ENCODE measurements at regions not wholly inside any gene's neighbourhood (a gene's known extent, or its start where the extent isn't known, plus 50 kb on each side); places are given as distances from the start of the nearest gene placed in this dataset.

GRCh38 chr2:160820691-160821090 is 327.1 kb upstream of the RBMS1 start:
- H3K4me3 ChIP-seq (ENCODE audit: control insufficient read depth in 2 of 3, extremely low read depth in 1 of 3, insufficient read depth in 2 of 3, low read depth in 1 of 3, low read length in 3 of 3) = no peak overlapping the region

GRCh38 chr2:160822006-160822405 is 328.4 kb upstream of the RBMS1 start:
- no peak for FAIRE-seq
- no peaks in the 10 kb centered on the region for H4K20me1 ChIP-seq (ENCODE audit: control insufficient read depth, extremely low read depth, insufficient read depth, low read length)

More at GRCh38 chr2:160820691-160821090, 327.1 kb upstream of the RBMS1 start:
- Histone ChIP-seq H2AFZ (ENCODE audit: control insufficient read depth, low read length) (no peak overlapping the region), H3K9me3 (ENCODE audit: control insufficient read depth, low read depth, low read length) (no peaks in the 10 kb centered on the region), H3K79me2 (ENCODE audit: control insufficient read depth, insufficient read depth, low read length) (no peaks in the 10 kb centered on the region), H3K27me3 (ENCODE audit: control insufficient read depth, extremely low read depth, insufficient read depth, low read length) (no peaks in the 10 kb centered on the region), H3K4me1 (ENCODE audit: control insufficient read depth, extremely low read depth, insufficient read depth, low read length) (no peaks in the 10 kb centered on the region), H4K20me1 (ENCODE audit: control insufficient read depth, extremely low read depth, insufficient read depth, low read length) (no peaks in the 10 kb centered on the region), H3K9ac (ENCODE audit: control insufficient read depth, extremely low read depth, insufficient read depth, low read length) (no peak overlapping the region), H3K27ac (ENCODE audit: control insufficient read depth, insufficient read depth, low read length) (no peak overlapping the region), H3K4me2 (ENCODE audit: control insufficient read depth, extremely low read depth, insufficient read depth, low read depth, low read length) (no peak overlapping the region), H3K9me1 (ENCODE audit: control insufficient read depth, extremely low read depth, insufficient read depth, low read length) (no peaks in the 10 kb centered on the region), H3K36me3 (ENCODE audit: control insufficient read depth in 2 of 2, extremely low read depth in 1 of 2, insufficient read depth in 2 of 2, low read length in 2 of 2) (no peaks in the 10 kb centered on the region)
- no peak for DNase-seq (ENCODE audit: low read depth, low spot score)
- dilution Hi-C loops (cut with MboI; ENCODE audit: extremely low pct_ligation_motif_present, low sequenced_read_pairs) = no loop called here
- TF ChIP-seq EZH2 (IDR thresholded peaks at IDR 0.05; ENCODE audit: low read length) = no peak
- TF ChIP-seq, protein P1, sequence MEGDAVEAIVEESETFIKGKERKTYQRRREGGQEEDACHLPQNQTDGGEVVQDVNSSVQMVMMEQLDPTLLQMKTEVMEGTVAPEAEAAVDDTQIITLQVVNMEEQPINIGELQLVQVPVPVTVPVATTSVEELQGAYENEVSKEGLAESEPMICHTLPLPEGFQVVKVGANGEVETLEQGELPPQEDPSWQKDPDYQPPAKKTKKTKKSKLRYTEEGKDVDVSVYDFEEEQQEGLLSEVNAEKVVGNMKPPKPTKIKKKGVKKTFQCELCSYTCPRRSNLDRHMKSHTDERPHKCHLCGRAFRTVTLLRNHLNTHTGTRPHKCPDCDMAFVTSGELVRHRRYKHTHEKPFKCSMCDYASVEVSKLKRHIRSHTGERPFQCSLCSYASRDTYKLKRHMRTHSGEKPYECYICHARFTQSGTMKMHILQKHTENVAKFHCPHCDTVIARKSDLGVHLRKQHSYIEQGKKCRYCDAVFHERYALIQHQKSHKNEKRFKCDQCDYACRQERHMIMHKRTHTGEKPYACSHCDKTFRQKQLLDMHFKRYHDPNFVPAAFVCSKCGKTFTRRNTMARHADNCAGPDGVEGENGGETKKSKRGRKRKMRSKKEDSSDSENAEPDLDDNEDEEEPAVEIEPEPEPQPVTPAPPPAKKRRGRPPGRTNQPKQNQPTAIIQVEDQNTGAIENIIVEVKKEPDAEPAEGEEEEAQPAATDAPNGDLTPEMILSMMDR (optimal IDR thresholded peaks at IDR 0.05 in 1 of 3, IDR thresholded peaks at IDR 0.05 in 1 of 3, conservative IDR thresholded peaks at IDR 0.05 in 1 of 3; ENCODE audit: extremely low read depth in 1 of 3, insufficient read depth in 2 of 3, low read length in 3 of 3) = no peak
- no peak for FAIRE-seq

More at GRCh38 chr2:160822006-160822405, 328.4 kb upstream of the RBMS1 start:
- Histone ChIP-seq H3K4me2 (ENCODE audit: control insufficient read depth, extremely low read depth, insufficient read depth, low read depth, low read length) (no peak overlapping the region), H2AFZ (ENCODE audit: control insufficient read depth, low read length) (no peak overlapping the region), H3K4me3 (ENCODE audit: control insufficient read depth in 2 of 3, extremely low read depth in 1 of 3, insufficient read depth in 2 of 3, low read depth in 1 of 3, low read length in 3 of 3) (no peak overlapping the region), H3K9me3 (ENCODE audit: control insufficient read depth, low read depth, low read length) (peaks cover 3% of the 10 kb centered on the region), H3K9me1 (ENCODE audit: control insufficient read depth, extremely low read depth, insufficient read depth, low read length) (no peaks in the 10 kb centered on the region), H3K27me3 (ENCODE audit: control insufficient read depth, extremely low read depth, insufficient read depth, low read length) (no peaks in the 10 kb centered on the region), H3K79me2 (ENCODE audit: control insufficient read depth, insufficient read depth, low read length) (no peaks in the 10 kb centered on the region), H3K4me1 (ENCODE audit: control insufficient read depth, extremely low read depth, insufficient read depth, low read length) (no peaks in the 10 kb centered on the region), H3K36me3 (ENCODE audit: control insufficient read depth in 2 of 2, extremely low read depth in 1 of 2, insufficient read depth in 2 of 2, low read length in 2 of 2) (no peaks in the 10 kb centered on the region), H3K27ac (ENCODE audit: control insufficient read depth, insufficient read depth, low read length) (no peak overlapping the region), H3K9ac (ENCODE audit: control insufficient read depth, extremely low read depth, insufficient read depth, low read length) (no peak overlapping the region)
- dilution Hi-C loops (cut with MboI; ENCODE audit: extremely low pct_ligation_motif_present, low sequenced_read_pairs) = no loop called here
- DNase-seq (ENCODE audit: low read depth, low spot score) = no peak
- TF ChIP-seq, protein P1 (optimal IDR thresholded peaks at IDR 0.05 in 1 of 3, IDR thresholded peaks at IDR 0.05 in 1 of 3, conservative IDR thresholded peaks at IDR 0.05 in 1 of 3; ENCODE audit: extremely low read depth in 1 of 3, insufficient read depth in 2 of 3, low read length in 3 of 3) = no peak
- TF ChIP-seq EZH2 (IDR thresholded peaks at IDR 0.05; ENCODE audit: low read length) = no peak

Measured in keratinocyte (primary cell).